WTC11 (cell line): ENCODE measurements at regions not wholly inside any gene's neighbourhood (a gene's known extent, or its start where the extent isn't known, plus 50 kb on each side); places are given as distances from the start of the nearest gene placed in this dataset.

Experiments used
- ATAC-seq: fragments of 200-7000 bp; cut with Tn5 transposase; 2 replicates; pipeline ENCODE4 v1.10.0; 2021; ENCODE audit warnings: mild to moderate bottlenecking, moderate library complexity
- CTCF ChIA-PET: fragments of 300-600 bp; sonication (Branson Sonifier 250); formaldehyde crosslinking; loops from one replicate; lab custom pipeline; 2021; ENCODE audit warnings: antibody characterized with exemption; lab: Charles Lee
- POLR2A ChIA-PET: fragments of 350-600 bp; sonication (Branson Sonifier 250); formaldehyde crosslinking; loops from one replicate; lab custom pipeline; 2021; ENCODE audit warnings: antibody characterized with exemption; lab: Charles Lee
- DNase-seq: peaks from one replicate; pipeline ENCODE4 v3.0.0; 2021; ENCODE audit warnings: low spot score
- H3K27ac Mint-ChIP-seq: 2 replicates; pipeline ENCODE4 v1.8.0; 2021; ENCODE audit warnings: mixed read lengths
- H3K27me3 Mint-ChIP-seq: 2 replicates; pipeline ENCODE4 v1.8.0; 2021; ENCODE audit warnings: low read depth, mild to moderate bottlenecking, moderate library complexity, mixed read lengths
- H3K36me3 Mint-ChIP-seq: 2 replicates; pipeline ENCODE4 v1.8.0; 2021; ENCODE audit warnings: mixed read lengths
- H3K4me1 Mint-ChIP-seq: 2 replicates; pipeline ENCODE4 v1.8.0; 2022; ENCODE audit warnings: mixed read lengths
- H3K4me3 Mint-ChIP-seq: 2 replicates; pipeline ENCODE4 v1.8.0; 2021; ENCODE audit warnings: mild to moderate bottlenecking, moderate library complexity, mixed read lengths
- H3K9me3 Mint-ChIP-seq: 2 replicates; pipeline ENCODE4 v1.8.0; 2021; ENCODE audit warnings: mixed read lengths
- AR ChIP-seq: fragments of 250-450 bp; sonication (Bioruptor Pico); IDR thresholded peaks from 2 replicates; pipeline ENCODE4 v1.9.0; 2021; ENCODE audit warnings: mild to moderate bottlenecking
- CBFB ChIP-seq: sonication (generic); formaldehyde crosslinking; IDR thresholded peaks from 2 replicates; pipeline ENCODE4 v1.8.1; 2022; ENCODE audit warnings: mild to moderate bottlenecking, low read depth, missing genetic modification reagents
- CREM ChIP-seq: sonication (generic); formaldehyde crosslinking; IDR thresholded peaks from 2 replicates; pipeline ENCODE4 v1.8.1; 2022; ENCODE audit warnings: mild to moderate bottlenecking, missing genetic modification reagents, moderate library complexity
- ELF4 ChIP-seq: sonication (generic); formaldehyde crosslinking; IDR thresholded peaks from 2 replicates; pipeline ENCODE4 v1.8.1; 2022; ENCODE audit warnings: low read depth, mild to moderate bottlenecking, moderate library complexity, missing genetic modification reagents
- GRHL2 ChIP-seq: fragments of 250-450 bp; sonication (Bioruptor Pico); IDR thresholded peaks from 2 replicates; pipeline ENCODE4 v1.8.0; 2022; ENCODE audit warnings: mild to moderate bottlenecking, moderate library complexity; ENCODE audit not compliant: insufficient replicate concordance, severe bottlenecking
- HMGA2 ChIP-seq: fragments of 250-450 bp; sonication (Bioruptor Pico); IDR thresholded peaks from 2 replicates; pipeline ENCODE4 v1.4.0; 2021; ENCODE audit warnings: mild to moderate bottlenecking, moderate library complexity
- HMGXB4 ChIP-seq: sonication (generic); formaldehyde crosslinking; IDR thresholded peaks from 2 replicates; pipeline ENCODE4 v1.8.1; 2023; ENCODE audit warnings: mild to moderate bottlenecking, moderate library complexity, missing genetic modification reagents
- JAZF1 ChIP-seq: fragments of 250-450 bp; sonication (Bioruptor Pico); IDR thresholded peaks from 2 replicates; pipeline ENCODE4 v1.9.0; 2021; ENCODE audit warnings: moderate library complexity, mild to moderate bottlenecking, inconsistent platforms
- MXD4 ChIP-seq: fragments of 250-450 bp; sonication (Bioruptor Pico); IDR thresholded peaks from 2 replicates; pipeline ENCODE4 v1.8.0; 2021; ENCODE audit warnings: mild to moderate bottlenecking, moderate library complexity, borderline replicate concordance
- NFATC4 ChIP-seq: fragments of 250-450 bp; sonication (Bioruptor Pico); IDR thresholded peaks from 2 replicates; pipeline ENCODE4 v1.9.0; 2021; ENCODE audit warnings: mild to moderate bottlenecking
- NFYB ChIP-seq: sonication (generic); formaldehyde crosslinking; conservative IDR thresholded peaks from 2 replicates; pipeline ENCODE4 v1.8.0; 2022; ENCODE audit warnings: low read depth, missing genetic modification reagents
- NR3C1 ChIP-seq: sonication (generic); formaldehyde crosslinking; conservative IDR thresholded peaks from 2 replicates; pipeline ENCODE4 v1.8.1; 2023; ENCODE audit warnings: low read depth, mild to moderate bottlenecking, missing genetic modification reagents
- PRRX2 ChIP-seq: fragments of 250-450 bp; sonication (Bioruptor Pico); IDR thresholded peaks from 2 replicates; pipeline ENCODE4 v1.8.0; 2021; ENCODE audit warnings: mild to moderate bottlenecking
- RELA ChIP-seq: sonication (generic); formaldehyde crosslinking; IDR thresholded peaks from 2 replicates; pipeline ENCODE4 v1.8.1; 2022; ENCODE audit warnings: missing genetic modification reagents, mild to moderate bottlenecking, borderline replicate concordance
- ZNF219 ChIP-seq: sonication (generic); formaldehyde crosslinking; IDR thresholded peaks from 2 replicates; pipeline ENCODE4 v1.8.0; 2023; ENCODE audit warnings: missing genetic modification reagents, mild to moderate bottlenecking, borderline replicate concordance
- ZNF263 ChIP-seq: sonication (generic); formaldehyde crosslinking; IDR thresholded peaks from 2 replicates; pipeline ENCODE4 v1.8.1; 2022; ENCODE audit warnings: low read depth, mild to moderate bottlenecking, moderate library complexity, missing genetic modification reagents
- ZNF396 ChIP-seq: fragments of 250-450 bp; sonication (Bioruptor Pico); IDR thresholded peaks from 2 replicates; pipeline ENCODE4 v1.8.0; 2021; ENCODE audit warnings: mild to moderate bottlenecking, moderate library complexity, borderline replicate concordance
- ZNF416 ChIP-seq: fragments of 250-450 bp; sonication (Bioruptor Pico); IDR thresholded peaks from 2 replicates; pipeline ENCODE4 v1.9.0; 2021; ENCODE audit warnings: mild to moderate bottlenecking, inconsistent platforms
- ZNF671 ChIP-seq: fragments of 250-450 bp; sonication (Bioruptor Pico); IDR thresholded peaks from 2 replicates; pipeline ENCODE4 v1.8.0; 2021; ENCODE audit warnings: mild to moderate bottlenecking
- TF ChIP-seq, protein P1 (sequence below): sonication (generic); formaldehyde crosslinking; IDR thresholded peaks from 2 replicates; pipeline ENCODE4 v1.8.1; 2022; ENCODE audit warnings: low read depth, mild to moderate bottlenecking, moderate library complexity, missing genetic modification reagents, borderline replicate concordance
- TF ChIP-seq, protein P2 (sequence below): sonication (generic); formaldehyde crosslinking; IDR thresholded peaks from 2 replicates; pipeline ENCODE4 v1.8.1; 2022; ENCODE audit warnings: low read depth, missing genetic modification reagents, borderline replicate concordance
- TF ChIP-seq, protein P3 (sequence below): sonication (generic); formaldehyde crosslinking; IDR thresholded peaks from 2 replicates; pipeline ENCODE4 v1.8.0; 2023; ENCODE audit warnings: mild to moderate bottlenecking, missing genetic modification reagents
- TF ChIP-seq, protein P4 (sequence below): fragments of 250-450 bp; sonication (Bioruptor Pico); IDR thresholded peaks from 2 replicates; pipeline ENCODE4 v1.9.0; 2021; ENCODE audit warnings: moderate library complexity, mild to moderate bottlenecking, inconsistent platforms, borderline replicate concordance
- TF ChIP-seq, protein P5 (sequence below): sonication (generic); formaldehyde crosslinking; IDR thresholded peaks from 2 replicates; pipeline ENCODE4 v1.8.1; 2022; ENCODE audit warnings: mild to moderate bottlenecking, missing genetic modification reagents, moderate library complexity, borderline replicate concordance
- TF ChIP-seq, protein P6 (sequence below): sonication (generic); formaldehyde crosslinking; conservative IDR thresholded peaks from 2 replicates; pipeline ENCODE4 v1.8.1; 2022; ENCODE audit warnings: mild to moderate bottlenecking, missing genetic modification reagents

DNA sequence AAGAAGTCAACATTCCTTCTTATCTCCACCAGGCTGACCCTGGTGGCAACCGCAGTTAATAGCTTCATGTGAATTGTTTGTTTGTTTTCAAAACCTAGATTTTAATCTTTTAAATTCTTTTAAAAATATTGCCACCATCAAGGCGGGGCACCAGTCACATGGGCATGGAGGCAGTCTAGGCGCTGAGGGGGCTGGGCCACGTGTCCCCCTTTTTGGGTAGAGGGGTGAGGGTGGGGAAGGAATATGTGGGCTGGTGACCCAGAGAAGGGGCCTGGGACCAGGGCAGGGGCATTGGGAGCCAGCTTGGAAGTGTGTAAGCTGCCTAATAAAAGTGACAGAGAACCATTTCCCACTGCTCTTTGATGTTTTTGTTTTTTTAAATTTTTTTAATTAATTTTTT is 147.3 kb downstream of the GADD45G start (continued):
- TF ChIP-seq, protein P1, sequence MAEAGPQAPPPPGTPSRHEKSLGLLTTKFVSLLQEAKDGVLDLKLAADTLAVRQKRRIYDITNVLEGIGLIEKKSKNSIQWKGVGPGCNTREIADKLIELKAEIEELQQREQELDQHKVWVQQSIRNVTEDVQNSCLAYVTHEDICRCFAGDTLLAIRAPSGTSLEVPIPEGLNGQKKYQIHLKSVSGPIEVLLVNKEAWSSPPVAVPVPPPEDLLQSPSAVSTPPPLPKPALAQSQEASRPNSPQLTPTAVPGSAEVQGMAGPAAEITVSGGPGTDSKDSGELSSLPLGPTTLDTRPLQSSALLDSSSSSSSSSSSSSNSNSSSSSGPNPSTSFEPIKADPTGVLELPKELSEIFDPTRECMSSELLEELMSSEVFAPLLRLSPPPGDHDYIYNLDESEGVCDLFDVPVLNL (CRISPR knock-in tag): no peak
- TF ChIP-seq ZNF219 (CRISPR knock-in tag) (no peak), MXD4 (no peak), GRHL2 (CRISPR knock-in tag) (no peak), RELA (CRISPR knock-in tag) (no peak), NFYB (CRISPR knock-in tag) (no peak), ZNF671 (no peak), NR3C1 (CRISPR knock-in tag) (no peak), CBFB (CRISPR knock-in tag) (no peak), CREM (no peak), PRRX2 (CRISPR knock-in tag) (no peak), ZNF416 (no peak)
- TF ChIP-seq, protein P2, sequence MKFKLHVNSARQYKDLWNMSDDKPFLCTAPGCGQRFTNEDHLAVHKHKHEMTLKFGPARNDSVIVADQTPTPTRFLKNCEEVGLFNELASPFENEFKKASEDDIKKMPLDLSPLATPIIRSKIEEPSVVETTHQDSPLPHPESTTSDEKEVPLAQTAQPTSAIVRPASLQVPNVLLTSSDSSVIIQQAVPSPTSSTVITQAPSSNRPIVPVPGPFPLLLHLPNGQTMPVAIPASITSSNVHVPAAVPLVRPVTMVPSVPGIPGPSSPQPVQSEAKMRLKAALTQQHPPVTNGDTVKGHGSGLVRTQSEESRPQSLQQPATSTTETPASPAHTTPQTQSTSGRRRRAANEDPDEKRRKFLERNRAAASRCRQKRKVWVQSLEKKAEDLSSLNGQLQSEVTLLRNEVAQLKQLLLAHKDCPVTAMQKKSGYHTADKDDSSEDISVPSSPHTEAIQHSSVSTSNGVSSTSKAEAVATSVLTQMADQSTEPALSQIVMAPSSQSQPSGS (CRISPR knock-in tag): no peak
- TF ChIP-seq, protein P3, sequence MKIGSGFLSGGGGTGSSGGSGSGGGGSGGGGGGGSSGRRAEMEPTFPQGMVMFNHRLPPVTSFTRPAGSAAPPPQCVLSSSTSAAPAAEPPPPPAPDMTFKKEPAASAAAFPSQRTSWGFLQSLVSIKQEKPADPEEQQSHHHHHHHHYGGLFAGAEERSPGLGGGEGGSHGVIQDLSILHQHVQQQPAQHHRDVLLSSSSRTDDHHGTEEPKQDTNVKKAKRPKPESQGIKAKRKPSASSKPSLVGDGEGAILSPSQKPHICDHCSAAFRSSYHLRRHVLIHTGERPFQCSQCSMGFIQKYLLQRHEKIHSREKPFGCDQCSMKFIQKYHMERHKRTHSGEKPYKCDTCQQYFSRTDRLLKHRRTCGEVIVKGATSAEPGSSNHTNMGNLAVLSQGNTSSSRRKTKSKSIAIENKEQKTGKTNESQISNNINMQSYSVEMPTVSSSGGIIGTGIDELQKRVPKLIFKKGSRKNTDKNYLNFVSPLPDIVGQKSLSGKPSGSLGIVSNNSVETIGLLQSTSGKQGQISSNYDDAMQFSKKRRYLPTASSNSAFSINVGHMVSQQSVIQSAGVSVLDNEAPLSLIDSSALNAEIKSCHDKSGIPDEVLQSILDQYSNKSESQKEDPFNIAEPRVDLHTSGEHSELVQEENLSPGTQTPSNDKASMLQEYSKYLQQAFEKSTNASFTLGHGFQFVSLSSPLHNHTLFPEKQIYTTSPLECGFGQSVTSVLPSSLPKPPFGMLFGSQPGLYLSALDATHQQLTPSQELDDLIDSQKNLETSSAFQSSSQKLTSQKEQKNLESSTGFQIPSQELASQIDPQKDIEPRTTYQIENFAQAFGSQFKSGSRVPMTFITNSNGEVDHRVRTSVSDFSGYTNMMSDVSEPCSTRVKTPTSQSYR (CRISPR knock-in tag): no peak

DNA sequence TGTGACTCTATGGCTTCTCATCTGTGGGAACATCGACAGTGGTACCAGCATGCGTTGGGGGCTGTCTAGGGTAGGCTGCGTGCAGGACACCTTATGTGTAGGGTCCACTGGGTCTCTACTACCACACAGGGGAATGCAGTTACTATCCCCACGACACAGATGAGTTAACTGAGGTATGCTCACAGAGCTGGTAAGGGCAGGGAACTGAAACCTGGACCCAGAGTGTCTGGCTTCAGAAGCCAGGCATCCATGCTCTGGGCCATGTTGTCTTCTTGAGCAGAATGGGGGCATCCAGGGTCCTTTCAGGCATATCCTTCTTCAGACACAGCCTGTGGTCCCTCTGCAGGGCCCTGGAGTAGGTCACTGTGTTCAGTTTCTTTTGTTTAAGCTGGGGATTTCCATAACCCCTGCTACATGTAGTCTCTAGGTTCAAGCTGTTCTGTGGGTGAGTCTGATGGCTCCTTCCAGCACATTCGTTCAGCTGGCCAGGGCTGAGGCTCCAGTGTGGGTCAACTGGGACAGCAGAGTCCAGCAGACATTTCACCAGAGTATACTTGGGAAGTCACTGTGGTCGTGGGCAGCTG is 148.8 kb downstream of the GADD45G start:
- ChIA-PET POLR2A (no interaction called here), CTCF (interaction anchor here (1.1 to 1.3 kb wide), 3 partner anchors 151 to 346 kb away, joined by 4 to 5 read pairs (median 4); no protein-coding TSS in a partner anchor)
- Mint-ChIP-seq H3K27me3 (no peaks in the 10 kb centered on the region), H3K27ac (no peak overlapping the region), H3K9me3 (no peaks in the 10 kb centered on the region), H3K4me1 (peaks cover 26% of the 10 kb centered on the region), H3K36me3 (no peaks in the 10 kb centered on the region), H3K4me3 (no peak overlapping the region)
- DNase-seq (no peak), ATAC-seq (no peak)
- no peak for TF ChIP-seq ELF4 (CRISPR knock-in tag)
- TF ChIP-seq ZNF263 (CRISPR knock-in tag): no peak
- TF ChIP-seq, protein P4, sequence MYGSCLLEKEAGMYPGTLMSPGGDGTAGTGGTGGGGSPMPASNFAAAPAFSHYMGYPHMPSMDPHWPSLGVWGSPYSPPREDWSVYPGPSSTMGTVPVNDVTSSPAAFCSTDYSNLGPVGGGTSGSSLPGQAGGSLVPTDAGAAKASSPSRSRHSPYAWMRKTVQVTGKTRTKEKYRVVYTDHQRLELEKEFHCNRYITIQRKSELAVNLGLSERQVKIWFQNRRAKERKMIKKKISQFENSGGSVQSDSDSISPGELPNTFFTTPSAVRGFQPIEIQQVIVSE (CRISPR knock-in tag): no peak
- no peak for TF ChIP-seq AR
- no peak for TF ChIP-seq NFATC4
- TF ChIP-seq JAZF1 (CRISPR knock-in tag): no peak
- no peak for TF ChIP-seq ZNF396 (CRISPR knock-in tag)
- no peak for TF ChIP-seq HMGXB4
- TF ChIP-seq, protein P5, sequence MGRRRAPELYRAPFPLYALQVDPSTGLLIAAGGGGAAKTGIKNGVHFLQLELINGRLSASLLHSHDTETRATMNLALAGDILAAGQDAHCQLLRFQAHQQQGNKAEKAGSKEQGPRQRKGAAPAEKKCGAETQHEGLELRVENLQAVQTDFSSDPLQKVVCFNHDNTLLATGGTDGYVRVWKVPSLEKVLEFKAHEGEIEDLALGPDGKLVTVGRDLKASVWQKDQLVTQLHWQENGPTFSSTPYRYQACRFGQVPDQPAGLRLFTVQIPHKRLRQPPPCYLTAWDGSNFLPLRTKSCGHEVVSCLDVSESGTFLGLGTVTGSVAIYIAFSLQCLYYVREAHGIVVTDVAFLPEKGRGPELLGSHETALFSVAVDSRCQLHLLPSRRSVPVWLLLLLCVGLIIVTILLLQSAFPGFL (CRISPR knock-in tag): no peak
- TF ChIP-seq HMGA2 (CRISPR knock-in tag): no peak
- TF ChIP-seq, protein P6, sequence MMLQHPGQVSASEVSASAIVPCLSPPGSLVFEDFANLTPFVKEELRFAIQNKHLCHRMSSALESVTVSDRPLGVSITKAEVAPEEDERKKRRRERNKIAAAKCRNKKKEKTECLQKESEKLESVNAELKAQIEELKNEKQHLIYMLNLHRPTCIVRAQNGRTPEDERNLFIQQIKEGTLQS (CRISPR knock-in tag): no peak
